HEK293 (cell line): ENCODE measurements at regions not wholly inside any gene's neighbourhood (a gene's known extent, or its start where the extent isn't known, plus 50 kb on each side); places are given as distances from the start of the nearest gene placed in this dataset.

Experiments
- CTCF ChIA-PET: fragments of 350-600 bp; formaldehyde crosslinking; extraction: SDS; loops from one replicate; lab custom pipeline; 2021; ENCODE audit warnings: antibody characterized with exemption; lab: Yijun Ruan, JAX
- POLR2A ChIA-PET: fragments of 300-600 bp; formaldehyde crosslinking; extraction: SDS; loops from one replicate; lab custom pipeline; 2020; ENCODE audit warnings: antibody characterized with exemption, inconsistent platforms; lab: Yijun Ruan, JAX
- H3K27ac ChIP-seq: fragments of 200-500 bp; sonication (Bioruptor generic); 2 replicates; pipeline ENCODE4 v1.5.1; 2014; ENCODE audit warnings: low read depth, low read length, control low read depth, inconsistent platforms; ENCODE audit errors: extremely low read depth
- H3K36me3 ChIP-seq, 2 experiments: fragments of 200-500 bp in 1 of 2; sonication (Bioruptor generic) in 1 of 2; 1 replicate in 1 of 2; 2 replicates in 1 of 2; pipeline ENCODE4 v1.5.1; 2014 to 2017; ENCODE audit warnings: inconsistent platforms in 2 of 2, low read length in 2 of 2; ENCODE audit not compliant: control insufficient read depth in 2 of 2, insufficient read depth in 1 of 2
- H3K4me1 ChIP-seq: fragments of 200-500 bp; sonication (Bioruptor generic); 2 replicates; pipeline ENCODE4 v1.5.1; 2014; ENCODE audit warnings: mild to moderate bottlenecking, low read length, inconsistent platforms; ENCODE audit not compliant: control insufficient read depth, insufficient read depth
- H3K4me3 ChIP-seq: 2 replicates; pipeline ENCODE4 v1.5.1; 2011; ENCODE audit warnings: low read depth, mild to moderate bottlenecking, control low read depth, low read length, moderate library complexity
- H3K9me3 ChIP-seq: fragments of 200-500 bp; sonication (Bioruptor generic); 2 replicates; pipeline ENCODE4 v1.5.1; 2014; ENCODE audit warnings: low read depth, low read length, inconsistent platforms; ENCODE audit not compliant: control insufficient read depth, insufficient read depth
- AEBP2 ChIP-seq: fragments of 450-650 bp; formaldehyde crosslinking; IDR thresholded peaks from 2 replicates; pipeline ENCODE4 v1.5.1; 2016; ENCODE audit warnings: missing biosample characterization, missing genetic modification characterization, borderline replicate concordance
- KLF7 ChIP-seq: fragments of 450-650 bp; formaldehyde crosslinking; IDR thresholded peaks from 2 replicates; pipeline ENCODE4 v1.5.1; 2016; ENCODE audit warnings: missing biosample characterization, missing genetic modification characterization, borderline replicate concordance
- ZBTB10 ChIP-seq: fragments of 450-650 bp; formaldehyde crosslinking; IDR thresholded peaks from 2 replicates; pipeline ENCODE4 v1.5.1; 2016; ENCODE audit warnings: missing biosample characterization, missing genetic modification characterization
- ZBTB48 ChIP-seq: fragments of 450-650 bp; formaldehyde crosslinking; IDR thresholded peaks from 2 replicates; pipeline ENCODE4 v1.5.1; 2016; ENCODE audit warnings: missing biosample characterization, missing genetic modification characterization
- ZBTB7A ChIP-seq: fragments of 450-650 bp; formaldehyde crosslinking; IDR thresholded peaks from 2 replicates; pipeline ENCODE4 v1.5.1; 2016; ENCODE audit warnings: low read depth, missing biosample characterization, missing genetic modification characterization
- ZNF140 ChIP-seq: fragments of 450-650 bp; formaldehyde crosslinking; IDR thresholded peaks from 2 replicates; pipeline ENCODE4 v1.5.1; 2016; ENCODE audit warnings: missing biosample characterization, missing genetic modification characterization
- ZNF211 ChIP-seq: fragments of 450-650 bp; formaldehyde crosslinking; IDR thresholded peaks from 2 replicates; pipeline ENCODE4 v1.5.1; 2016; ENCODE audit warnings: low read depth, missing biosample characterization, missing genetic modification characterization
- ZNF239 ChIP-seq: fragments of 450-650 bp; formaldehyde crosslinking; IDR thresholded peaks from 2 replicates; pipeline ENCODE4 v1.5.1; 2016; ENCODE audit warnings: missing biosample characterization, missing genetic modification characterization
- ZNF26 ChIP-seq: fragments of 450-650 bp; formaldehyde crosslinking; IDR thresholded peaks from 2 replicates; pipeline ENCODE4 v1.5.1; 2016; ENCODE audit warnings: missing biosample characterization, missing genetic modification characterization
- ZNF292 ChIP-seq: fragments of 450-650 bp; formaldehyde crosslinking; IDR thresholded peaks from 2 replicates; pipeline ENCODE4 v1.5.1; 2016; ENCODE audit warnings: low read depth, missing biosample characterization, missing genetic modification characterization, borderline replicate concordance
- ZNF341 ChIP-seq: fragments of 450-650 bp; formaldehyde crosslinking; IDR thresholded peaks from 2 replicates; pipeline ENCODE4; 2016; ENCODE audit warnings: low read depth, missing biosample characterization, missing genetic modification characterization
- ZNF354C ChIP-seq: fragments of 450-650 bp; formaldehyde crosslinking; IDR thresholded peaks from 2 replicates; pipeline ENCODE4 v1.5.1; 2016; ENCODE audit warnings: missing biosample characterization, missing genetic modification characterization, low read depth, borderline replicate concordance
- ZNF362 ChIP-seq: fragments of 450-650 bp; formaldehyde crosslinking; IDR thresholded peaks from 2 replicates; pipeline ENCODE4 v1.5.1; 2016; ENCODE audit warnings: missing biosample characterization, missing genetic modification characterization
- ZNF404 ChIP-seq: fragments of 450-650 bp; formaldehyde crosslinking; IDR thresholded peaks from 2 replicates; pipeline ENCODE4 v1.5.1; 2017; ENCODE audit warnings: missing biosample characterization, missing genetic modification characterization
- ZNF530 ChIP-seq: fragments of 450-650 bp; formaldehyde crosslinking; IDR thresholded peaks from 2 replicates; pipeline ENCODE4 v1.5.1; 2016; ENCODE audit warnings: low read depth, missing biosample characterization, missing genetic modification characterization
- ZNF624 ChIP-seq: fragments of 450-650 bp; formaldehyde crosslinking; IDR thresholded peaks from 2 replicates; pipeline ENCODE4 v1.5.1; 2017; ENCODE audit warnings: missing biosample characterization, missing genetic modification characterization
- ZNF664 ChIP-seq: fragments of 450-650 bp; formaldehyde crosslinking; IDR thresholded peaks from 2 replicates; pipeline ENCODE4 v1.5.1; 2016; ENCODE audit warnings: missing biosample characterization, missing genetic modification characterization
- ZNF707 ChIP-seq: fragments of 450-650 bp; formaldehyde crosslinking; IDR thresholded peaks from 2 replicates; pipeline ENCODE4 v1.5.1; 2016; ENCODE audit warnings: missing biosample characterization, missing genetic modification characterization
- ZNF791 ChIP-seq: fragments of 450-650 bp; formaldehyde crosslinking; IDR thresholded peaks from 2 replicates; pipeline ENCODE4 v1.5.1; 2016; ENCODE audit warnings: missing biosample characterization, missing genetic modification characterization
- ZSCAN30 ChIP-seq: fragments of 450-650 bp; IDR thresholded peaks from 2 replicates; pipeline ENCODE4 v1.5.1; 2018; ENCODE audit warnings: missing biosample characterization, mild to moderate bottlenecking, missing genetic modification characterization, moderate library complexity
- ZSCAN5A ChIP-seq: fragments of 450-650 bp; formaldehyde crosslinking; IDR thresholded peaks from 2 replicates; pipeline ENCODE4 v1.5.1; 2016; ENCODE audit warnings: missing biosample characterization, missing genetic modification characterization

- TF ChIP-seq ZNF26 (tag by site-specific recombination) = no peak
- TF ChIP-seq ZNF292 (tag by site-specific recombination) = no peak
- TF ChIP-seq ZNF341 (tag by site-specific recombination) = no peak
- POLR2A ChIA-PET = no interaction called here
- H3K4me1 ChIP-seq = no peaks in the 10 kb centered on the region
Measured at GRCh38 chrX:144683247-144683646, 564.1 kb upstream of the SPANXN1 start.

GRCh38 chrX:144709841-144710240 lies 537.5 kb upstream of the SPANXN1 start:
- ChIA-PET POLR2A (no interaction called here), CTCF (no interaction called here)
- no peak overlapping the region for H3K4me3 ChIP-seq
- no peaks in the 10 kb centered on the region for H3K36me3 ChIP-seq
- no peak overlapping the region for H3K27ac ChIP-seq
- no peak for TF ChIP-seq KLF7 (tag by site-specific recombination)
- TF ChIP-seq ZNF707 (tag by site-specific recombination) = no peak
- TF ChIP-seq ZNF664 (tag by site-specific recombination) = no peak
- TF ChIP-seq ZNF791 (tag by site-specific recombination) = no peak
- TF ChIP-seq ZNF211 (tag by site-specific recombination) = no peak
- no peak for TF ChIP-seq ZNF404 (tag by site-specific recombination)
- no peak for TF ChIP-seq ZNF530 (tag by site-specific recombination)
- no peak for TF ChIP-seq ZNF362 (tag by site-specific recombination)
- no peak for TF ChIP-seq ZNF140 (tag by site-specific recombination)
- no peak for TF ChIP-seq ZBTB10 (tag by site-specific recombination)
- no peaks in the 10 kb centered on the region for H3K4me1 ChIP-seq
- H3K9me3 ChIP-seq = no peaks in the 10 kb centered on the region

More at GRCh38 chrX:144683247-144683646, 564.1 kb upstream of the SPANXN1 start:
- Histone ChIP-seq H3K9me3 (no peaks in the 10 kb centered on the region), H3K27ac (no peak overlapping the region), H3K36me3 (no peaks in the 10 kb centered on the region), H3K4me3 (no peak overlapping the region)
- CTCF ChIA-PET = no interaction called here

- Histone ChIP-seq H3K9me3 (no peaks in the 10 kb centered on the region), H3K4me3 (no peak overlapping the region), H3K4me1 (no peaks in the 10 kb centered on the region), H3K36me3 (no peaks in the 10 kb centered on the region), H3K27ac (no peak overlapping the region)
- POLR2A ChIA-PET = no interaction called here
- CTCF ChIA-PET = no interaction called here
- TF ChIP-seq ZBTB48 (tag by site-specific recombination) = no peak
- no peak for TF ChIP-seq ZNF239 (tag by site-specific recombination)
- no peak for TF ChIP-seq ZNF624 (tag by site-specific recombination)
- no peak for TF ChIP-seq ZSCAN30 (tag by site-specific recombination)
- no peak for TF ChIP-seq AEBP2 (tag by site-specific recombination)
- no peak for TF ChIP-seq ZNF791 (tag by site-specific recombination)
- TF ChIP-seq ZSCAN5A (tag by site-specific recombination) = no peak
- TF ChIP-seq ZBTB7A (tag by site-specific recombination) = no peak
- TF ChIP-seq ZNF664 (tag by site-specific recombination) = no peak
- TF ChIP-seq ZNF354C (tag by site-specific recombination) = no peak
Measured at GRCh38 chrX:144715337-144715736, 532.0 kb upstream of the SPANXN1 start.
